Activated CD4-positive, alpha-beta T cell treated with anti-CD3 and anti-CD28 coated beads, Interleukin-2, amount 50 U/mL, for 48 hours (primary cell): ENCODE measurements at regions not wholly inside any gene's neighbourhood (a gene's known extent, or its start where the extent isn't known, plus 50 kb on each side); places are given as distances from the start of the nearest gene placed in this dataset.
"Not testable (repeated sequence)": the region's sequence is repeated elsewhere in the genome, so short reads cannot be mapped to it uniquely, and the experiment has no call there.

Experiments used
- DNase-seq, 2 experiments: peaks; one replicate each; pipeline ENCODE4 v3.0.0-alpha.2; 2020

DNA sequence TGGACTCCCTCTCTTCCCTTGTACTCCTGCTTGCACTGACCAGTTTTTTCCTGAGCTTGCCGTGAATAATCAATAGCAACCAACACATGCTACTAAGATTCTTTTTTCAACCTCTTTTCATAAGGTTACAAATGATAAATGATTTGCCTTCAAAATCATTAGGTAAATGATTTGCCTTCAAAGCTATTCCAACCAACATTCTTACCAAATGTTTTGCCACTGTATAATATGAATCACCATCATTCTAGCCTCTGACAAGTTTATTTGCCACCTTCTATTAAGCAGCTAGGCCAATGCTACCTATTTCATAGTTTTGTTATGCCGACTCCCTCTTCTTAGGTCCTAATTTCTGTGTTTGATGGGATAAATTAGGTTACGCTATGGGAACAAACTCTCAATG, 385.1 kb downstream of the DTWD2 start:
- no peak for DNase-seq

DNA sequence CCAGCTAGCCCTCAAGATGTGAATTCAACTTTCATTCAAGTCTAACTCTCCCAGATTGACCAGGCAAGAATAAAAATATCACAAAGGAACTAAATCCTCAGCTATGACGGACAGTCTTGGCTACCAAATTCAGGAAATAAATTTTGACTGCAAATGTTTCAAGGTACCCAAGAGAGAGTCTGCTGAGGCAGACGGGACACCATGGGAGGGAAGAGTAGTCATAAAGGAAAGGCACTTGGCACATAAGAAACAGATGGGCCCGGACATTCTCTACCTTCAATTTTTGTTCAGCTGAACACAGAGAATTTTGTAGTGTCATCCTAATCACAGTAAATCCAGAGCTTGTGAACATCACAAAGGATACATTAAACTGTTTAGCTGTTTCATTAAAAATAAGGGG, 390.0 kb downstream of the DTWD2 start:
- no peak for DNase-seq

DNA sequence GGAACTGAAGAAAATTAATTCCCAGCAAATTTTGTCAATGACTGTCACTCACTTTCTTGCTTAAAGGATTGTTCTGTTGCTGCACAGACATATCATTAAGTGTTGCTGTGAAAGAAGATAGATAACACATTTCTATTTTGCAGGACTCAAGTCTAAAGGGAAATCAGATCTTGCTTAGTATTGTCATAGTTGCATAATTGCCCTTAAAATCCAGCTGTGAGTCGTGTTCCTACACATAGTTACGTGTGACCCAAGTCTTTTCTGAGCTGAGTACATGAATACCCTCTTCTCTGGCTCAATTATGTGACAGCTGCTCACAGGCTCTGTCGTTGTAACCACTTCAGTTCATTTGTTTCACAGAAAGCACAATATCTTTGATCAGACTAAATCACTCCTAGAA, 390.8 kb downstream of the DTWD2 start:
- no peak for DNase-seq

GRCh38 chr5:118596255-118596654, 392.1 kb downstream of the DTWD2 start:
- DNase-seq = no peak

- DNase-seq = no peak
Measured at GRCh38 chr5:118593003-118593328, 395.4 kb downstream of the DTWD2 start.

DNA sequence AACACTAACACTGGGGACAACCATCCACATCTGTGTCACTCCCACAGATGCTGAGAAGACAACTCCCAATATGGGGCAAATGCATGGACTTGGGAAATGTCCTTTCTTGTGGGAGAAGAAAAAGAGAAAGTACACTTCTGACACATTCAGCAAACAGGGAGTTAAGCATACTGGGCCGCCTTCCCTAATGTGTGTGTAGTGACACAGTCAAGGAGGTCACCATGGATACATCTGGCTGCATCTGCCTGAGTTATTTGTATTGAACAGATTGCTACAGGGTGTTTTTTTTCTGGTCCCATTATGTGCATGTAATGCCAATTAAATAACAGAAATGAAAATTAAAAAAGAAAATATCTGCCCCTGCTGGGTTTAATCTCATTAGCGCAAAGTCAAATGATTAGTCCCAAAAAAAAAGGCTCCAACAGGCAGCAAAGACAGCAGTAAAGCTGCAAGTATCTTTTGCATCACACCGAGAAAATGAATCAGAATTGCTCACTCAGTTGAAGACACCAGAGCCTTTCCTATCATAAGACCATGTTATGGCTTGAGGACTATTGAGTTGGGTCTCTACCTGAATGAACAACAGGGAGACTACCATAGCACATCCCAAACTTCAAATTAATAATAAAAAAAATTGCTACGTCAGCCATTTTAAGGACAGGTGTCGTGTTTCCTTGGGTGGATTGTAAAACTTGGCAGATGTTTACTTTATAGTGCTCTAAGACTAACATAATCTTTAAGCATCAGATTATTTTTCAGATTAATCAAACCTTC, 395.9 kb downstream of the DTWD2 start:
- no peak for DNase-seq

GRCh38 chr5:118590806-118591205, 397.5 kb downstream of the DTWD2 start:
- no peak for DNase-seq

- no peak for DNase-seq
Measured at GRCh38 chr5:118580949-118581348, 407.4 kb downstream of the DTWD2 start.

GRCh38 chr5:118578093-118578492, 410.3 kb downstream of the DTWD2 start:
- DNase-seq = no peak

DNA sequence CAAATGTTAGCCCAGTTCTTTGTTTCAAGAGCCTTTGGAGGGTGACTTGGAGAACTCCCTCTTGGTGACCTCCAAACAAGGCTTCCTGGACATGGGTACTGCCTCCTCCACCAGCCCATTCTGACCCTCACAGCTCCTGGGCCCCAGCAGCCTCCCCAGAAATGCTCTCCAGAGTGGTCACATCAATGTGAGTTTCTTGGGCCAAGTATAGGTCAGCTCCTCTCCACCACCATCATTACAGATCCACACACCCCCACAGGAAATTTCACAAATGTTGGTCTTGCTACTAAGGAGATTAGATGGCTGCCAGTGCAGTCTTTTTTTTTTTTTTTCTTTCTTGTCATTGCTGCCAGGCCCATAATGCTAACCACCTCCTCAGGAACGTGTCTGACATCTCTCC, 410.7 kb downstream of the DTWD2 start:
- DNase-seq = no peak

GRCh38 chr5:118570276-118570675, 418.1 kb downstream of the DTWD2 start:
- DNase-seq = not testable (repeated sequence)

DNA sequence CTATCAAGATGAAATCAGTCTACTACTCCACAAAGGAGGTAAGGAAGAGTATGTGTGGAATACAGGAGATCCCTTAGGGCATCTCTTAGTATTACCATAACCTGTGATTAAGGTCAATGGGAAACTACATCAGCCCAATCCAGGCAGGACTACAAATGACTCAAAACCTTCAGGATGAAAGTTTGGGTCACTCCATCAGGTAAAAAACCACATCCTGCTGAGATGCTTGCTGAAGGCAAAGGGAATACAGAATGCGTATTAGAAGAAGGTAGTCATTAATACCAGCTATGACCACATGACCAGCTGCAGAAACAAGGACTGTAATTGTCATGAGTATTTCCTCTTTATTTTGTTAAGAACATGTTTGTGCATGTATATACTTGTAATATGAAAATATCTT, 418.8 kb downstream of the DTWD2 start:
- not testable (repeated sequence) for DNase-seq

GRCh38 chr5:118565335-118565971, 422.9 kb downstream of the DTWD2 start:
- no peak for DNase-seq

DNA sequence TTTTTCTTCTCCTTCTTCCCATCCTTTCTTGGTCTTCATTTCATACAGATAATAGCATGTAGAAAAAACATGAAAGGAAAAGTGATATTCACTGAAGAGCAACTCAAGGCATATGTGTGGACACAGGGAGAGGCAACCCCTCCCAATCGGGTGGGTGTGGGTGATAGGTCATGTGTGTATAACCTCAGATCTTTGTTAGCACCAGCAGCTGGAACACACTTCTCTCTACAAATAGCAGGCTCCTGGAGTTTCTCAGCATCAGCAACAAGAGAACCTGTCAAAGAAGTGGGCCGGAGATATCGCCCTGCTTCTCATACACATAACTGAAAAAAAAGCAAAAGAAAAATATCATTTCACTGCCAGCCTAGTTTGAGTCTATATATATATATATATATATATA, 426.4 kb downstream of the DTWD2 start:
- no peak for DNase-seq

DNA sequence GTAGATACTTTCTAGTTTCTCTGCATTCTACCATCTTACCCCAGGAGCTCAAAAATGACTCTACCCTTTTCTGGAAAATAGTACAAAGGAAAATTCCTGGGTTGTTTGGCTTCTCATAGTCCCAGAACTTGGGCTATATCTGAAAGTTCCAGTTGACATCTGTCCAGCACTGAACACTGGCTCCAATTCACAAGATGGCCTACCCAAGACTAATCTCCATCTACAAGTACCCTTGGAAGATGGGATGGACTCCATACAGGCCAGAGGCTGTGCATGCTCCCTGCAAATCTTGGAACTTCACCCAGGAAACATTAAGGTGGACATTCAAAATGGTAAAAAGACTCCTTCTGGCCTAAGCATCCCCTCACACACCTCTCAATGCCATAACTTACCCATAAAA, 427.1 kb downstream of the DTWD2 start:
- no peak for DNase-seq

DNA sequence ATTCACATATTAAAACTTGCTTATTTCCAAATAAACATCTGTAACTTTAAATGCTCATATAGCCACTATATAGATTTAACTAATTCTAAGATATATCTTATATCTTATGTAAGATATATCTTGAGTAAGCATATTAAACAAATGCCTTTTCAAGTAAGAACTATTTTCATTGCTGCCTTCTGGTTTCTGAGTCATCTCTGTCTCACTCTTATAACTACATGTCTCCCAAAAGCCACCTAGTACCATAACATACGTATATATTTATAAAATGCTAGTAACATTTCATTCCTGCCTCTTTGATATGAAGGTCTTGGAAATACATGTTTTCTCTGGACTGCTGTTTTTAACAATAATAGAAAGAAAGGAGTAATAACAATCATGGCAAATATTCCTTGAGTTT, 429.5 kb downstream of the DTWD2 start:
- no peak for DNase-seq

- no peak for DNase-seq
Measured at GRCh38 chr5:118557251-118557661, 431.1 kb downstream of the DTWD2 start.

- DNase-seq = no peak
Measured at GRCh38 chr5:118556792-118557191, 431.6 kb downstream of the DTWD2 start.

- DNase-seq = no peak
Measured at GRCh38 chr5:118555727-118556126, 432.6 kb downstream of the DTWD2 start.

DNA sequence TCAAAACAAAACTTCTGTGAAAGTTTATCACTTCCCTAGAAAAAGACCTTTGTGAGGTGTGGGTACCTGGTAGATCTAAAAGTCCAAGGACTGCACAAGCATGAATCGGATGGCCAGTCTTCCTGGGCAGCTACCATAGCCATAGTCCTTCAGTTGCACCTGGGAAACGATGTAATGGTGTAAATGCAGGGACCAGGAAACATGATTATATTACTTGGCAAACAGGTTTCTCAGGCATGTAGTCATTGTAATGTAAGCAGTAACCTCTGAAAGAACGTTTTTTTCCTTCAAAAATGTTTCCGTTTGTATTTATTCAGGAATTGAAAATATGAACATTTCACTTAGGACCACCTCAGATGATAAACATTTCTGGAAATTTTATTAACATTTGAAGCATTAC, 433.4 kb downstream of the DTWD2 start:
- no peak for DNase-seq

DNA sequence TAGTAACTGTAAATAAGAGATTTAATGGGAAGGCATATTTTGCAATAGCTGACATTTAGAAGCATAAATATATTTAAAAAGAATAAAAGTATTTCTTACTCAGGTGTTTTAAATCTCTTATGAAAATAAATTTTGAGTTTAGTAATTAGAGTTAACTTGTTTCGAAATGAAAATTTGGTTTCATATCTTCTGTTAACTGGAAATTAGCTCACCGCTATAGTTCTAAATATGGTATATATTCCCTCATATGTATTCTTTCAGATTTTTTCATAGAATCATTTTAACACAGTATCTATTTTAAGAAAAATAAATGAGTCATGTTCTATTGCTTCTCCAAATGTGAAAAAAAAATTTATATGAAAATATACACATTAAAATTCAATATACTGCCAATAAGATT, 434.1 kb downstream of the DTWD2 start:
- no peak for DNase-seq

GRCh38 chr5:118553662-118554061, 434.7 kb downstream of the DTWD2 start:
- DNase-seq = no peak

GRCh38 chr5:118552731-118553360, 435.5 kb downstream of the DTWD2 start:
- DNase-seq = no peak

DNA sequence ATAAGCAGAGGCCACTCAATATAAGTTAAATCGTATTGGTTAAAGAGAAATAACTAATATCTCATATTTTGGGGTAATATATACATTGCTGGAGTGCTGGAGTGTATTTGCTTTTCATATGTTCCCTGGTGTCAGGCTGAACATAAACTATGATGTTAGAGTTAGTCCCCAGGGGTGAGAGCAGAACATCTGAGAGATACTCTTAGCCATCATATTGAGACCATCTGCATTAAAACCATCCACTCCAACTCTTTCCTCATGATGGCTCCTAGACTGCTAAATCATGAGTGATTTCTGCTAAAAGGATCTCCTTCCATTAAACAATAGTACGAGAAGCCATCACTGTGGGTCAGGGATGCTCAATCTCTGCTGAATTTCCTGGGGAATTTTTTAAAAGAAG, 436.2 kb downstream of the DTWD2 start:
- no peak for DNase-seq

DNA sequence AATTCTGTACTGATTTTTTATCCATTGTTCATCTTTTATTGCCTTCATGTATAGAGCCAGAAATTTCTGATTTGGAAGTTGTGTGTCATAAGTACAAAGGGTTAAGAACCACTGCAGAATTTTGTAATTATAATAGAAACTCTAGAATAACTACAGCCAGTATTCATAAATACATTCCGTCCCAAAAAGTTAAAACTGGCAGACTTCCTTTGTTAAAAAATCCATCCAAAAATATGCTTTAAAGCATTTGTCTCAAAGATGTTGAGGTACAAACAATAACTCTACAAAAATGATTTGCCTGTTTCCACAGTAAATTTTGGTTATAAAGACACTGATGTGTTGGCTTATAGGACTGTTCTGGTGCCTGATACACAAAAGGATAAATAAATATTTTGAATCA, 436.6 kb downstream of the DTWD2 start:
- DNase-seq = no peak
